Hindlimb muscle (tissue), 1 donor: ENCODE measurements at regions not wholly inside any gene's neighbourhood (a gene's known extent, or its start where the extent isn't known, plus 50 kb on each side); places are given as distances from the start of the nearest gene placed in this dataset.

Experiments
- DNase-seq: peaks from one replicate; pipeline ENCODE4 v3.0.0-alpha.2; 2013

GRCh38 chr18:78580835-78581339 lies 398.7 kb upstream of the SALL3 start:
- DNase-seq, result no peak

DNA sequence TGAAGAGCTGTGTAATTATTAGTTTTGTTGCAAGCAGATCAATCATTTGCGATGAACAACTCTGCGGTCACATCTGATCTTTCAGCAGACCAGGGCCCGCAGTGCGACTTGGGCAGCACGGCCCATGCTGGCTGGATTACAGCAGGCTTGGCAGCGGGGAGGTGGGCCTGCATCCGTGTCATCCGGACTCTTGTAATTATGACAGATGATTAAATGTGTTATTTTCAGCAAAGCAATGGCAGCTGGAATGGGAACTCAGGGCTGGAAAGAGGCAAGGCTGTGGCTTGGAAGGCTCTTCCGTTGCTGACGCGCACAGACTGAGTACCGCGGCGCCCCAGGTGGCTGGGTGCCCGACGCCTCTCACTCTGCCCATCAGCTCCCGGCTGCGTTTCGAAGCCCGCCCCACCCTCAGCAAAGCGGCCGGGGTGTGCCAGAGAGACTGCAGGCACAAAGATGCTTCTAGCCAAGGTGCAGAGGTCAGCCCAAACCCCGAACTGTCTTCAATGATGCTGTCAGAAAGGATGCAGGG lies 397.4 kb upstream of the SALL3 start:
- no peak for DNase-seq

GRCh38 chr18:78582898-78583738 lies 396.5 kb upstream of the SALL3 start:
- no peak for DNase-seq

GRCh38 chr18:78583739-78584458 lies 395.7 kb upstream of the SALL3 start:
- DNase-seq, result no peak

- DNase-seq, result no peak
Observed at GRCh38 chr18:78584459-78585022, 395.1 kb upstream of the SALL3 start.

DNA sequence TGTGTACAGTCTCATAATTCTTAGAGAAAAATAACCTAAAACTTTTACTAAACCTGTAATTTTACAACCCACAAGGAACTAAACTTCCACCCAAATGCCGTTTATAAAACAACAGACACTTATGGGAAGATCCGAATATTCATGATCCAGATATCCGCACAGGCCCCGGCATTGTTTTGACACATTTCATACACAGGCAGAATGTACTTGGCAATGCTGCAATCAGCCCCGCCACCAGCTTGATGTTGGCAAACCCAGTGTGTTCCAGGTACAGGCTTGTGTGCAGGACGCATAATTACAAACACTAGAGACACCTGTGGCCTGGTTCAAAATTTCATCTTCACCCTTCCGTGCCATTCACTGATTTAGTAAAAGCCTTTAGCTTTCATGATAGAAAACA lies 393.0 kb upstream of the SALL3 start:
- DNase-seq, result no peak

DNA sequence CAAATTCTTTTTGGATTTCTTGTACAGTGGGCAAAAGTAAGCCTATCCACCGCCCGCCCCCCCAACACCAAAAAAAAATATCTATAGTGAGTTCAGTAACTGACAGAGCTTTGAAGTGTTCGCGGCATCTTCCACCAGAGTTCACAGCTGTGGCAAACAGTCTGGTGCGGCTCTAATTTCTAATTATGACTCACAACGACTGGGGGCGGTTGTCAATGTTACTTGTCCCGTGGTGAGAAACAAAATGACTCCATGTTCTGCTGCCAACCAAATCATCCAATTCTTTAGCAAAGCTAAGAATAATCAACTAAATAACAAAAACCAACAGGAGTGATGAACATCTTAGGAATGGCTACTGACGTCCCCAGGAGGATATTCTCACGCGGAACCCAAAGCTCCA lies 392.5 kb upstream of the SALL3 start:
- DNase-seq, result no peak

GRCh38 chr18:78587626-78588600 lies 391.7 kb upstream of the SALL3 start:
- no peak for DNase-seq

DNA sequence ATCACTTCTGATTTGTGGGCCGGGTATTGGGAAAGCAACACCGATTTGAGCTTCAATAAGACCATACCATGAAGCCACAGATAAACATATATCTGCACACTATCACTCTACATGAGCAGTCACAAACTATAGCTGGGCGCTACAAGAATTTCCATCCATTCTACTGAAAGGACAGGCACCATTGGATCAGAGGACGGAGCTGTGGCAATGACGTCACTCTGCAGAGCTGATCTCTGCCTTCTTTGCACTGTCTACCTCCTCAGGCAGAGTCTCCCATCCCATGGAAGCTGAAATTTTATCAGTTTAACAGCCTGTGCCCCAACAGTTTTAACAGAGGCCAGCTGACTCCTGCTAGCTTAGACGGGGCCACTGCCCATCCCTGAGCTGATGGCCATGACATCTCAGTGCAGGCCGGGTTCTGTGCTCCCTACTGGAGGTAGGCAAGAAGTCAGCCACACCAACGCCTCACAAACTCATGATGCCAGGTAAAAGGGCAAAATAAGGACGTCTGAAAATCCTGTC lies 389.6 kb upstream of the SALL3 start:
- DNase-seq, result no peak

- no peak for DNase-seq
Observed at GRCh38 chr18:78595453-78595852, 384.2 kb upstream of the SALL3 start.

DNA sequence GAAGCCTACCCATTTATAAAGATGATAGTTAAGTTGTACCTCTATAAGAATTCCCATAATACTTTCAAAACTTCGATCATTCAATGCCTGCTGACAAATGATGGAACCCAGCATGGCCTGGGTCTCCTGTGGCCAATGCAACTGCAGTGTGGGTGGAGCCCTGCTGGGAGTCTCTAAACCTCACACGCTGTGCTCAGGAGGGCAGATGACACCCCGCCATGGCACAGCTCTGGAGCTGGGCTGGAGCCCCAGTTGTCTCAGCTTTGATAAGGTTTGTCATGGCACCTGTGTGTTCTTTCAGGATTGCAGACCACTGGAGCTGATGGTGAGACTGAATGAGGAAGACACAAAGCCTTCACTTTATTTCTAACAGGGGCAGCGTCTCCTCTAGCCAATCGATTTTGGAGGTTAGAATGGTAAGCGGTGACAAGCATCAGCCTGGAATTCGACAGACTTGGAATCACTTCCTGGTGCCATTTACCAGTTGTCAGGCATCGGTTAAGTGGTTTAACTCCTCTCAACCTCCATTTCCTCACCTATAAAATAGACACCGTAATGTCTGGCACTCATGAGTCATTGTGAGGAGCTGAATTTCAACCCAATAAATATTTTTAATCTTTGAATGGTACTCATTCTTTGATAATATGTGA lies 383.6 kb upstream of the SALL3 start:
- DNase-seq, result no peak

GRCh38 chr18:78596794-78597345 lies 382.7 kb upstream of the SALL3 start:
- DNase-seq, result no peak

DNA sequence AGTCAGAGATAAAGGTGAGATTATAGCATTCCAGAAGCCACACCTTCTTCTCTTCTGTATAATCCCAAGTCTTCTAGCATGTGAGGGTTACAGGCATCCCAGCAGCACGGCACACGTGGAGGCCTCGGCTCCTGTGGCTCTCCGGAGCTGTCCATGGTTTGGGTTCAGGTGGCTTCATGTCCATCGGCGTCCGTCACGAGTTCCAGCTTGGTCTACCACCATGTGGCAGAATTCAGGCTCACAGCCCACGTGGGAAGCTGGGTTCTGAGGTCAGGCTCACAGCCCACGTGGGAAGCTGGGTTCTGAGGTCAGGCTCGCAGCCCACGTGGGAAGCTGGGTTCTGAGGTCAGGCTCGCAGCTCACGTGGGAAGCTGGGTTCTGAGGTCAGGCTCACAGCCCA lies 378.3 kb upstream of the SALL3 start:
- no peak for DNase-seq

DNA sequence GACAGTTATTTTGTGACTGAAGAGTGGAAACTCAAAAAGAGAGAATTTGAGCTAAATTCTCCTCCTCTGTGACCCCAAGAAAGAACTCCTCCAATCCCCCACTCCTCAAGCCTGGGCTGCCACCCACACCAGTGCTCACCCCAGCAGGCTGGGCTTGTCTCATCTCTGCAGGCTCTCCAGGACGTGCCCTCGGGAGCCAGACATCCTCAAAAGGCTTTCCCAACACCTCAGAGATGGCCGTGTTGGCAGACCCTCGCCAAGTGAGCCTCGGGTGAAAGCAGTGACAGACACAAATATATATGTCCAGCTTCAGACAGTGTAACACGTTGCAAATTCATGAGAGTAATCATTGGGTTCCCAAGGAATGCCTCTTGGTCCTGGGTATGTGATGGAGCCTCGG lies 377.7 kb upstream of the SALL3 start:
- no peak for DNase-seq

DNA sequence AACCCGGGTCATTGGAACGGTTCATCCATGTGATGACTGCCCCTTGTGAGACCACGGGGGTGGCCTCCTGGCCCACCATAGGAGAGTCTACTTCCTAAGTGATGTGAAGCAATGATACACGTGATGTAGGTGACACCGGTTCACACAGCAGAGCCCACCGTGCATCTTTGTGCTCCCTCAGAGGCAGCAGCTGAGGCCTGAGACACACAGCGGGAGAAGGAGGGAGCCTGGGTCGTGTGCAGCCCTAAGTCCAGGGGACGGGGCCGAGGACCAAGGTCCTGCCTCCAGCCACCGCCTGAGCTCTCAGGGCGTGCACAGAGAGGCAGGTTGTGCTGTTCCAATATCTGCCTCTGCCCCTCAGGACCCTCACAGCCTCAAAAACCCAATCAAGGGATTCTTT lies 377.2 kb upstream of the SALL3 start:
- DNase-seq, result no peak

DNA sequence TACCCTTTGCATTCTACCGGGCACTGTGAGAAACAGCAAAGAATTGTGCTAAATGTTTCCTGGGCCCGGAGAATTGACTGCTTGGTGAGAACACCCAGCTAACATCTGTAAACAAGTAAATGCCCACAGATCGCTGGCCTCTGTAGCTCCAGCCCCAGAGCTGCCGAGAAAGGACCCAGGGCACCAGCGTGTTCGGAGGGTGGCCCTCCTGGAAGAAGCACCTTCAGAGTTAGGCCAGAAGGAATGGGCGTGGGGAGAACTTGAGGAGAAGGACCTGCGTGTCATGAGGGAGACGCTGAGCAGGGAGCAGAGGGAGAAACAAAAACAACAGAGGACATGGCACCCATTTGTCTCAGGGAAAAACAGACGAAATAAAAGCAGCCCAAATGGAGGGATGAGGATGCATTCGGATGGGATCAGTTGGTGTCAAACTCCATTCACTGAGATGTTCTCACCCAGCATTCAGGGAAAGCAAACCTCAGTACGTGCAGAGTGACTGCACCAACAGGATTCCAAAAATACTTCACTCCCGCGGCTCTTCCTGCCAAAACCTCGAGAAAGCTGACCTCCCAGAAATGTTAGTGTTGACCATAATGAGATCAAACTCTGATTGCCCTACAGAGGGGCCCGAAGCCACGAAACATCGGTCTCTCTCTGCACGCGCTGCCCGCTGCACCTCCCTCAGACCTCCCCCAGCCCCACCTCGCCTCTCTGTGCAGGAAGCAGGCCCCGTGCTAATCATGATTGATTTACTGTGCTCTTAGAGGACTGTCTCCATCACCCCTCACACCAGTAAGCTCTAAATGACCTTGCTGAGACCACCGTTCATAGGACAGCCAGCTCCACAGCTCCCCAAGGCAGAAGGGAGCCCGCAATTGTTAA lies 376.3 kb upstream of the SALL3 start:
- DNase-seq, result no peak

DNA sequence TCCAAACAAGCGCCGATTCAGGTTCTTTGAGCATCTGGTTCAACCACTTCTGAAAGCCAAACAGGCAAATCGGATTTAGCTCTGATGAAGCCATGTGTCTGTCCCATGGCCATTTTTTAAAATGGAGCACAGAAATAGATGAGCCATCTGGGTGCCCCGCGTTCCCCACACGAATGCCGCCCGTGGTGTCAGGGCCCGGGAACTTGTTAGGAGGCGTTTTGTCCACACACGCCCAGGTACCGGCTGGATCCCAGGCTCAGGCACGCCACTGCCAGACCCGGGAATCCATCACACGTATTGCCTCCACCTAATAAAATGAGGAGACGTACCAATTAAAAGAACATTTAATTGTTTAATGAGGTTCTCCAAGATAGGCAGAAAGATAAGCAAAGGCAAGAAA lies 374.4 kb upstream of the SALL3 start:
- DNase-seq, result no peak

DNA sequence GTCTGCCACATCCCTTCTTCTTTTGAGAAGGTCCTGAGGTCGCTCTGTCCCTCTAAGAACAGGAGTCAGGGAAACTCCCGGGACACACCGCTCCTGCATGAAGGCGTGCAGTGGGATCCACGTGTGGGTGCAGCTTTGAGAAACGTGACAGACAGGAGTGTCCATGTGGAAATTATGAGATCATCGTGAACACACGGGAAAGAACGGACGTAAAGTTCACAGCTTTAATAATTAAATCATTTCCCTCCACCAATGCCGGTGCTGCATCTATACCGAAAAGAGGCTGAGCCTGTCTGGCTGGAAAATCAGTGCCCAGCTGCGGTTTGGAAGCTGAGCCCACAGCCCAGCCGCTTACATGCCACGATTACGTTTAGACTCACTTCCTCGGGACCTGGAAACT lies 372.4 kb upstream of the SALL3 start:
- DNase-seq, result no peak

- no peak for DNase-seq
Observed at GRCh38 chr18:78607784-78608183, 371.8 kb upstream of the SALL3 start.

GRCh38 chr18:78610179-78610578 lies 369.4 kb upstream of the SALL3 start:
- no peak for DNase-seq
